22Rv1 (cell line): ENCODE measurements at regions not wholly inside any gene's neighbourhood (a gene's known extent, or its start where the extent isn't known, plus 50 kb on each side); places are given as distances from the start of the nearest gene placed in this dataset.

ENCODE experiments used
- ZFX ChIP-seq: fragments of 450-650 bp; IDR thresholded peaks from 2 replicates; pipeline ENCODE4 v1.6.1; 2017; ENCODE audit warnings: antibody characterized with exemption, borderline replicate concordance
- TF ChIP-seq, protein P1 (sequence below): fragments of 450-650 bp; IDR thresholded peaks from 2 replicates; pipeline ENCODE4 v1.5.1; 2017; ENCODE audit warnings: mild to moderate bottlenecking

DNA sequence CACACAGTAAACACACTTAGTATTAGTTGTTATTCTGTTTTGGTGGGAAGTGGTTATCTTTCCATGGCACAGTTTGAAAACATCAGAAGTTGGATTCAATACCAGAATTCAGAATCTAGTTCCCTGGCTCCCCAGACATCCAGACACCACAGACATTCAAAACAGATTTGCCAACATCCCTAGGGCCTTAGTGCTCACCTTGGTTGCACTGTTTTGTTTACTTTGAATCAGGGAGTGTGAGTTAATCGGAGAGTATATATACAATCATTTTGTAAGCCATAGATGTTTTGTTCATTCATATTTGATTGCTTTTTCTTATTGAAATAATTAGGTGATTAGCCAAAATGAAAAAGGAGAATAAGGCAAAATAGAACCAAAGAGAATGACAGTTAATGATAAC lies 324.7 kb upstream of the CLNK start:
- TF ChIP-seq, protein P1, sequence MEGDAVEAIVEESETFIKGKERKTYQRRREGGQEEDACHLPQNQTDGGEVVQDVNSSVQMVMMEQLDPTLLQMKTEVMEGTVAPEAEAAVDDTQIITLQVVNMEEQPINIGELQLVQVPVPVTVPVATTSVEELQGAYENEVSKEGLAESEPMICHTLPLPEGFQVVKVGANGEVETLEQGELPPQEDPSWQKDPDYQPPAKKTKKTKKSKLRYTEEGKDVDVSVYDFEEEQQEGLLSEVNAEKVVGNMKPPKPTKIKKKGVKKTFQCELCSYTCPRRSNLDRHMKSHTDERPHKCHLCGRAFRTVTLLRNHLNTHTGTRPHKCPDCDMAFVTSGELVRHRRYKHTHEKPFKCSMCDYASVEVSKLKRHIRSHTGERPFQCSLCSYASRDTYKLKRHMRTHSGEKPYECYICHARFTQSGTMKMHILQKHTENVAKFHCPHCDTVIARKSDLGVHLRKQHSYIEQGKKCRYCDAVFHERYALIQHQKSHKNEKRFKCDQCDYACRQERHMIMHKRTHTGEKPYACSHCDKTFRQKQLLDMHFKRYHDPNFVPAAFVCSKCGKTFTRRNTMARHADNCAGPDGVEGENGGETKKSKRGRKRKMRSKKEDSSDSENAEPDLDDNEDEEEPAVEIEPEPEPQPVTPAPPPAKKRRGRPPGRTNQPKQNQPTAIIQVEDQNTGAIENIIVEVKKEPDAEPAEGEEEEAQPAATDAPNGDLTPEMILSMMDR: no peak
- no peak for TF ChIP-seq ZFX
